ENCODE measurements at regions not wholly inside any gene's neighbourhood (a gene's known extent, or its start where the extent isn't known, plus 50 kb on each side); places are given as distances from the start of the nearest gene placed in this dataset.
"Not testable (repeated sequence)": the region's sequence is repeated elsewhere in the genome, so short reads cannot be mapped to it uniquely, and the experiment has no call there.

DNA sequence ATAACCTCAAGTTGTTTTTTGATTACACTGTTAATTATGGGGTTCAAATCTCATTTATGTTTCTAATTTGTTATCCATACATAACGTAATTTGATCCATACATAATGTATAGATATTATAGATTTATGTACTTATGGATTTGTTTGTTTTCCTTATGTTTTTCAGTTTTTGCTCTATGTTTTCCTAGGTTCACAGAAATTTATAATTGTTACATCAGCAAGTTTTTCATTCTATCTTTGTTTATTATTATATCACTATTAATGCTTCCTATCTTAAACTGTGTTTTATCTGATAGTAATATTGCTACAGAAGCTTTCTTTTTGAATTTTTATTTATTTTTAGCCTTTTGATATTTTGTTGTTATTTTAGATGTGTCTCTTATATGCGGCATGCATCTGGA, 194.3 kb upstream of the SOX21 start:
- no peak for DNase-seq (ENCODE audit: low read depth, low spot score)

- no peak for DNase-seq (ENCODE audit: low read depth, low spot score)
These were observed 190.5 kb upstream of the SOX21 start for GRCh38 chr13:94902722-94903407.

DNA sequence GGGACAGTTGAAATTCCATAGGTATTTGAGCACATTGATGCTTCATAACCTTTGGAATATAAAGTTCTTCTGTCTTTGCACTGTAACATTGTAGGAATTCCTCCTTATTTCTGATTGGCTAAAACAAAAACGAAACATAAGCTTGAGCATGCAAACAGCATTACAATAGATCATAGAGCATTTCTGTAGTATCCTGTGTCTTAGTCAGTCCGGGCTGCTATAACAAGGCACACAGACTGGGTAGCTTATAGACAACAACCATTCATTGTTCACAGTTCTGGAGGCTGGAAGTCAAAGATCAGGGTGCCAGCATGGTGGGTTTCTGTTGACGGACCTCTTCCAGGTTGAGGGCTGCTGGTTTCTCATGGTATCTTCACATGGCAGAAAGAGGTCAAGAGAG, 188.7 kb upstream of the SOX21 start:
- DNase-seq (ENCODE audit: low read depth, low spot score): no peak

GRCh38 chr13:94896719-94897317, 184.5 kb upstream of the SOX21 start:
- no peak for DNase-seq (ENCODE audit: low read depth, low spot score)

DNA sequence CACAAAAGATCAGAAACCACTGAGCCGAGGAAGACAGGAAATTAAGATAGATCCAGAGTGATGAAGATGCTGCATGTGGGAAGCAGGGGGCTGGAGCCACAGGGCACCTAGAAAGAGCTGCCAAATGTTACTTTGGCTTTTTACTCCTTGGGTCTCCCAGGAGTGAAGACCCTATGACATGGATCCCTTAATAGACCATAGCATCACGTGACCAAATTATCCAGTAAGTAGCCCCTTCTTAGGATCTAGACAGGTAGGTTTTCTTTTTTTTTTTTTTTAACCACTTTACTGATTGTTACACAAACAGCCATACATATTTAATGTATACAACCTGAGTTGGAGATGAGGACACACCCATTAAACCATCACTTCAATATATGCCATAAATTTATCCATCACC, 183.9 kb upstream of the SOX21 start:
- DNase-seq (ENCODE audit: low read depth, low spot score): no peak

- DNase-seq (ENCODE audit: low read depth, low spot score): no peak
These were observed 173.8 kb upstream of the SOX21 start for GRCh38 chr13:94886191-94886590.

DNA sequence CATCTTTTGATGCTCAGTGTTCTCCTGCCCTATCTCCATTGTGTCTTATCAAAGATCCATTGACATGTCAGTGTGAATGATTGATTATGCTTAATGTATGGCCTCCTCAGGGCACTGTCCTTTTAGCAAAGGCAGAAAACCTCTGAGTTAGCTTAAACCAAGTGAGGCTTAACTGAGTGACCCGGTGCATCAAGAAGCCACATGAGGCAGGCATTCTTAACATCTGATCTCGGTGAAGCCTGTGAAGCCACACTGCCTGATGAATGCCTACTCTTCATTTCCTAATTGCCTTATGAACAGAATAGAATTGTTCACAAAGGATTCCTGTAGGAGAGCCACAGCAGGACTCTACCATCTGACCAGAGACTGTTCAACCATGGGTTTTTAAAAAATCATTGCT, 168.1 kb upstream of the SOX21 start:
- no peak for DNase-seq (ENCODE audit: low read depth, low spot score)

- no peak for DNase-seq (ENCODE audit: low read depth, low spot score)
These were observed 166.3 kb upstream of the SOX21 start for GRCh38 chr13:94878602-94879165.

DNA sequence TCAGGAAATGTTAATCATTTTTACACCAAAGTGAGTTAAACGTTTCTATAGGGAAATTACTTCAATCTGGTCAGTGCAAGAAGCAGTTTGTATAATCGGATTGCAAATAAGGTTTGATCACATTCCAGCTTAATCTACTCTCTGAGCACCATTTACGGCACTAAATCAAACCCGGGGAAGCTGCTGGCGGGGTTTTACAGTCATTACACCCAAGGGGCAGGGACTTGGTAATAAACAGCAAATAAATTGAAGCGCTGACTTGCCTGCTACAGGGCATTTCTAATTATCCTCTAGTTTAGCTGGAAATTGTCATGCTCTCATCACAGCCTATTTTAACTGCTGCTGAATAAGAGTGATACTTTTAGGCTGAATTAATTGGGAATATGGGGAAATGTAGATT, 152.1 kb upstream of the SOX21 start:
- no peak for DNase-seq (ENCODE audit: low read depth, low spot score)

DNA sequence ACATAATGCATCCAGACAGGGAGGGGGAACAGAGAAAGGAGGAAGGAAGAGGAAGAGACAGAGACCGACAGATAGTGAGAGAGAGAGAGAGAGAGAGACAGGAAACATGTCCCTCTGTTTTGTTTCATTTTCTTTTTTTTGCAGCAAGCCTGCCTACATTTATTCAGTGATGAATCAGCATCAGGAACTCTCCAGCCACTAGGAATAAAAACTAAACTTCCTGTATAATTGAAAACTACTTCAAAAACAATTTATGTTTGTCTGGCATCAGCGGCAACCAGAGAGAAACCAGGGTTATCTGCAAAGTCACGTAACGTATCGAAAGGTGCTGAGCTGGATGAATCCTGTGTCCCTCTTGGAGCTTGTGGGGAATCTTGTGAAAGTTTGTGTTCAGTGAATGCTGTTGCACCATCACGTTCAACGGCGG, 148.6 kb upstream of the SOX21 start:
- DNase-seq (ENCODE audit: low read depth, low spot score): peak; percentile 50

DNA sequence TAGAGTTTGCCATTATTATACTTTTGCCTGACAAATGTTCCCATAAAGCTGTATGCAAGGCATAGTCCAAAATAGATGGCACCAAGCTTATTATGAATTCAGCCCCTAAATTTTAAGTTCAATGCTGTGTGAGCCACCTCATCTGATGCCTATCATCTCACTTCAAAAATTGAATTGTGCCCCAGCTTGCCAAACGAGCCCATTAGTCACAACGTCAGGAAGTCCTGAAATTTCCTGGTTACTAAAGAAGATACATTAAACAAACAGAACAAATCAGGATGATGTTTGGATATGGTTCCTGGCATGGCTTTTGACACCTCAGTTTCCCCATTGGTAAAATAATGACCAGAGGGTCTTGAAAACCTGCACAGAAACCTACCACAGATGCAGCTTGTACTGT, 147.5 kb upstream of the SOX21 start:
- DNase-seq (ENCODE audit: low read depth, low spot score): no peak

DNA sequence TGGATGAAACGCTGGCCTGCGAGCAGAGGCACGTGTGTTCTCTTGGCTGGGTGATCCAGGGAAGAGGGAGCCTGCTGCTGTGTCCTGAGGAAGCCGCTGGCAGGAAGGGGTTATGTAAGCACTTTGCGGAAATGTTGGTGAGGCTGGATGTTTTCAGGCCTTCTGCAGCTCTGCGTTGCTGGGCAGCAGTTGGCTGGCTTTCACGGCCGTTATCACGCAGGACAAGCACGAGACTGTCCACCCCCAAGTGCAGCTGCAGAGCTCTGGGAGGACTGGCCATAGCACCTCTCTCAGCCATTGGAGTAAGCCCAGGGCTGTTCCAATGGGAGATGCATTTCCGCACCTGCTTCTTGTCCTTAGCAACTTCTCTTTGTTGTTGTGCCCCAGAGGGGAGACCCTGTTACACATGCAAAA, 146.9 kb upstream of the SOX21 start:
- peak; percentile 98 for DNase-seq (ENCODE audit: low read depth, low spot score)

GRCh38 chr13:94858856-94859255, 146.5 kb upstream of the SOX21 start:
- DNase-seq (ENCODE audit: low read depth, low spot score): no peak

GRCh38 chr13:94854688-94855087, 142.3 kb upstream of the SOX21 start:
- no peak for DNase-seq (ENCODE audit: low read depth, low spot score)

GRCh38 chr13:94851576-94851975, 139.2 kb upstream of the SOX21 start:
- DNase-seq (ENCODE audit: low read depth, low spot score): no peak

- no peak for DNase-seq (ENCODE audit: low read depth, low spot score)
These were observed 136.9 kb upstream of the SOX21 start for GRCh38 chr13:94849254-94849653.

DNA sequence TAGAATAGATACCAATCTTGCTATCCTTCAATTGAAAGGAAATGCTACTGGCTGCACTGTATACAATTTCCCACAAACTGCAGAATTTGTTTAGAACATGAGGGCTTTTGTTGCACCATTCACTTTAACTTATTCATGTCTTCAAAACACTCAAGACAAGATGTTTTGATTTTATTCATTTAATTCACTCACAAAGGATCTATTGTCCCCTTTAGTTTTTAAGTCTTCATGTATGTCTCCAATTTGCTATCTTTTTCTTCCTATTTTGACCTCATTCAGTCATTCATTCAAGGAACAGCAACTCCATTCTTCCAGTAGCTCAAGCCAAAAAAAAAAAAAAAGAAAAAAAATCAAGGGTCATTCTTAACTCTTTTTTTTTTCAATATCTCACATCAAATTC, 130.6 kb upstream of the SOX21 start:
- no peak for DNase-seq (ENCODE audit: low read depth, low spot score)

GRCh38 chr13:94837056-94837455, 124.7 kb upstream of the SOX21 start:
- not testable (repeated sequence) for DNase-seq (ENCODE audit: low read depth, low spot score)

DNA sequence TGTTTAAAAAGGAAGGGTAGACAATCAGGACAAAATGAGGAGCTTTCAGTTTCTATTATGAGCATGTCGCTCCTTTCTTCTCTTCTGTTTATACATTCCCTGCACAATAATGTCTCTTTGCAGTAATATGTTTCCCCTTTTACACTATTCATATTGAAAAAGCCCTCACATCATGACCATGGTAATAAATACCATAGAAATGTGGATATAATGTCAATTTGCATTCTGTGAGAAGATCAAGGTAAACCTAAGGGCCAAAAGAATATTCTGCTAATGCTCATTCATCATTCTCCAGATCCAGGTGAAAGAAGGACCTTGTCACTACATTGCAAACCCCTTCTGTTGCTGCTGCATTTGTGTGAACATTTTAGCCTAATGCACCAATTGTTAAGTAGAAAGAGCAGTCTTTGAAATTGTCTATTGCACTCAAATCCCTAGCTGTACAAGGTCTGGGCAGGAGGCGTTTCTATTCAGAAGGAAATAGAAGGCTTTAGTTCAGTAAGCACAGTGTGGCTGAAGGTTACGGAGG, 117.6 kb upstream of the SOX21 start:
- no peak for DNase-seq (ENCODE audit: low read depth, low spot score)

- no peak for DNase-seq (ENCODE audit: low read depth, low spot score)
These were observed 117.0 kb upstream of the SOX21 start for GRCh38 chr13:94829185-94829836.

GRCh38 chr13:94827566-94827965, 115.2 kb upstream of the SOX21 start:
- no peak for DNase-seq (ENCODE audit: low read depth, low spot score)

- no peak for DNase-seq (ENCODE audit: low read depth, low spot score)
These were observed 113.2 kb upstream of the SOX21 start for GRCh38 chr13:94825507-94825906.

All from pulmonary artery endothelial cell (primary cell).